RPMI7951 (cell line): ENCODE measurements at regions not wholly inside any gene's neighbourhood (a gene's known extent, or its start where the extent isn't known, plus 50 kb on each side); places are given as distances from the start of the nearest gene placed in this dataset.
"Not testable (repeated sequence)": the region's sequence is repeated elsewhere in the genome, so short reads cannot be mapped to it uniquely, and the experiment has no call there.

Source experiments
- DNase-seq: peaks from one replicate; pipeline ENCODE4 v3.0.0-alpha.2; 2012; ENCODE audit warnings: low read depth

- not testable (repeated sequence) for DNase-seq
Measured at GRCh38 chr17:54712798-54713197, 187.9 kb upstream of the TOM1L1 start.

GRCh38 chr17:54718286-54718685, 182.4 kb upstream of the TOM1L1 start:
- no peak for DNase-seq

- no peak for DNase-seq
Measured at GRCh38 chr17:54727624-54728023, 173.0 kb upstream of the TOM1L1 start.

- DNase-seq = peak; percentile 1
Measured at GRCh38 chr17:54736573-54736972, 164.1 kb upstream of the TOM1L1 start.

- DNase-seq = no peak
Measured at GRCh38 chr17:54738496-54738895, 162.2 kb upstream of the TOM1L1 start.

GRCh38 chr17:54744750-54745149, 155.9 kb upstream of the TOM1L1 start:
- no peak for DNase-seq

- DNase-seq = no peak
Measured at GRCh38 chr17:54745239-54745638, 155.4 kb upstream of the TOM1L1 start.

- no peak for DNase-seq
Measured at GRCh38 chr17:54745862-54746261, 154.8 kb upstream of the TOM1L1 start.

- DNase-seq = no peak
Measured at GRCh38 chr17:54749157-54749556, 151.5 kb upstream of the TOM1L1 start.

- DNase-seq = no peak
Measured at GRCh38 chr17:54754560-54754959, 146.1 kb upstream of the TOM1L1 start.

GRCh38 chr17:54760836-54761235, 139.8 kb upstream of the TOM1L1 start:
- DNase-seq = no peak

- DNase-seq = no peak
Measured at GRCh38 chr17:54770836-54771235, 129.8 kb upstream of the TOM1L1 start.

GRCh38 chr17:54771409-54771915, 129.2 kb upstream of the TOM1L1 start:
- DNase-seq = no peak

- no peak for DNase-seq
Measured at GRCh38 chr17:54780238-54780637, 120.4 kb upstream of the TOM1L1 start.

GRCh38 chr17:54781389-54781788, 119.3 kb upstream of the TOM1L1 start:
- no peak for DNase-seq

- no peak for DNase-seq
Measured at GRCh38 chr17:54784305-54784704, 116.3 kb upstream of the TOM1L1 start.

- DNase-seq = no peak
Measured at GRCh38 chr17:54785643-54786268, 114.9 kb upstream of the TOM1L1 start.

GRCh38 chr17:54789101-54789880, 111.4 kb upstream of the TOM1L1 start:
- DNase-seq = no peak

- no peak for DNase-seq
Measured at GRCh38 chr17:54793271-54793670, 107.4 kb upstream of the TOM1L1 start.

GRCh38 chr17:54795046-54795445, 105.6 kb upstream of the TOM1L1 start:
- DNase-seq = no peak

GRCh38 chr17:54807331-54807730, 93.3 kb upstream of the TOM1L1 start:
- no peak for DNase-seq

- no peak for DNase-seq
Measured at GRCh38 chr17:54813896-54814295, 86.8 kb upstream of the TOM1L1 start.

GRCh38 chr17:54814371-54814770, 86.3 kb upstream of the TOM1L1 start:
- DNase-seq = no peak
